Osteocyte (in vitro differentiated cells): ENCODE measurements at regions not wholly inside any gene's neighbourhood (a gene's known extent, or its start where the extent isn't known, plus 50 kb on each side); places are given as distances from the start of the nearest gene placed in this dataset.

Source experiments
- DNase-seq: peaks from one replicate; pipeline ENCODE4 v3.0.0; 2021; ENCODE audit warnings: mixed read lengths; ENCODE audit not compliant: unreplicated experiment; ENCODE audit errors: extremely low spot score
- H3K27ac Mint-ChIP-seq: one replicate; pipeline ENCODE4 v1.8.0; 2021; ENCODE audit warnings: mild to moderate bottlenecking, mixed read lengths; ENCODE audit not compliant: unreplicated experiment
- H3K27me3 Mint-ChIP-seq: one replicate; pipeline ENCODE4 v1.8.0; 2021; ENCODE audit warnings: mixed read lengths; ENCODE audit not compliant: unreplicated experiment
- H3K36me3 Mint-ChIP-seq: one replicate; pipeline ENCODE4 v1.8.0; 2021; ENCODE audit warnings: mixed read lengths; ENCODE audit not compliant: unreplicated experiment
- H3K4me1 Mint-ChIP-seq: one replicate; pipeline ENCODE4 v1.8.0; 2021; ENCODE audit warnings: mixed read lengths; ENCODE audit not compliant: unreplicated experiment
- H3K4me3 Mint-ChIP-seq: one replicate; pipeline ENCODE4 v1.8.0; 2021; ENCODE audit warnings: mild to moderate bottlenecking, moderate library complexity, mixed read lengths; ENCODE audit not compliant: unreplicated experiment
- H3K9me3 Mint-ChIP-seq: one replicate; pipeline ENCODE4 v1.8.0; 2021; ENCODE audit warnings: mixed read lengths; ENCODE audit not compliant: unreplicated experiment
- TF ChIP-seq, protein P1 (sequence below): fragments of 200-600 bp; sonication (generic); IDR thresholded peaks from 2 replicates; pipeline ENCODE4 v1.5.0; 2021; ENCODE audit warnings: antibody characterized with exemption, mild to moderate bottlenecking, moderate library complexity

DNA sequence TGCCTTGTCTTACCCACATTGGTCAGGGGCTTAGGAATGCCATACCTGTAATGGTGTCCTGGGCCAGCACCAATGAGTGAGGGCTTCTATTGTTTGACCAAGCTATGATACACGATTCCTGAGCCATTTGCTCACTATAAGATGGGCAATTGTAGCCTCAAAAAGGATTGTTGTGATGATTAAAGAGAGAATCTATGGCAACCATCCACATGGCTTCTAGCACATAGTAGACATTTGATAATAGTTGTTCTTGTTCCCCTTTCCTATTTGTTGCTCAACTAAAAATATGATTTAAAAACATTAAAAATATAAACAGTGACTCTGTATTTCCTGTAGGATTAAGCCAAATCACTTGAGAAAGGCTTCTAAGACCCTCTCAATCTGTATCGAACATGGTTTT lies 366.1 kb downstream of the PCNX1 start:
- H3K4me3 Mint-ChIP-seq: no peak overlapping the region
- no peaks in the 10 kb centered on the region for H3K36me3 Mint-ChIP-seq
- H3K9me3 Mint-ChIP-seq: no peaks in the 10 kb centered on the region
- DNase-seq: no peak
- H3K27ac Mint-ChIP-seq: no peak overlapping the region
- peaks cover 26% of the 10 kb centered on the region for H3K27me3 Mint-ChIP-seq
- TF ChIP-seq, protein P1, sequence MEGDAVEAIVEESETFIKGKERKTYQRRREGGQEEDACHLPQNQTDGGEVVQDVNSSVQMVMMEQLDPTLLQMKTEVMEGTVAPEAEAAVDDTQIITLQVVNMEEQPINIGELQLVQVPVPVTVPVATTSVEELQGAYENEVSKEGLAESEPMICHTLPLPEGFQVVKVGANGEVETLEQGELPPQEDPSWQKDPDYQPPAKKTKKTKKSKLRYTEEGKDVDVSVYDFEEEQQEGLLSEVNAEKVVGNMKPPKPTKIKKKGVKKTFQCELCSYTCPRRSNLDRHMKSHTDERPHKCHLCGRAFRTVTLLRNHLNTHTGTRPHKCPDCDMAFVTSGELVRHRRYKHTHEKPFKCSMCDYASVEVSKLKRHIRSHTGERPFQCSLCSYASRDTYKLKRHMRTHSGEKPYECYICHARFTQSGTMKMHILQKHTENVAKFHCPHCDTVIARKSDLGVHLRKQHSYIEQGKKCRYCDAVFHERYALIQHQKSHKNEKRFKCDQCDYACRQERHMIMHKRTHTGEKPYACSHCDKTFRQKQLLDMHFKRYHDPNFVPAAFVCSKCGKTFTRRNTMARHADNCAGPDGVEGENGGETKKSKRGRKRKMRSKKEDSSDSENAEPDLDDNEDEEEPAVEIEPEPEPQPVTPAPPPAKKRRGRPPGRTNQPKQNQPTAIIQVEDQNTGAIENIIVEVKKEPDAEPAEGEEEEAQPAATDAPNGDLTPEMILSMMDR: no peak
- no peaks in the 10 kb centered on the region for H3K4me1 Mint-ChIP-seq

DNA sequence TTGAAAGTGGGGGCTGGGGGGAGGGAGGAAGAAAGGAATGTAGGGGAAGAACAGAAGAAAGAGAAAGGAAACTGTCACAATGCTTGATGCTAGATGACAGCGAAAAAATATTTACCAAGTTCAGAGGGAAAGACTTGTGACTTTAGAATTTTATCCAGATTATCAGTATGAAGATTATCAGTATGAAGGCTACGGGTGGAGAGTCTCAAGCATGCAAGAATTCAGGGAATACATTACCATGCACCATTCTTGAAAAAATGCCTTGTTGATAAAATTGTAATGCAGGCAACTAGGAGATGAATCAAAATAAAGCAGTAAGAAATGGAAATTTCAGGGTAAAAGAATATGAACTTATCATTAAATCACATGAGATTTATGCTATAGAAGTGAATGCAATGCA lies 376.8 kb downstream of the PCNX1 start:
- H3K9me3 Mint-ChIP-seq: peaks cover 4% of the 10 kb centered on the region
- DNase-seq: no peak
- peaks cover 8% of the 10 kb centered on the region for H3K27me3 Mint-ChIP-seq
- no peak overlapping the region for H3K27ac Mint-ChIP-seq
- no peaks in the 10 kb centered on the region for H3K36me3 Mint-ChIP-seq
- TF ChIP-seq, protein P1: no peak
- H3K4me3 Mint-ChIP-seq: no peak overlapping the region
- H3K4me1 Mint-ChIP-seq: no peaks in the 10 kb centered on the region

DNA sequence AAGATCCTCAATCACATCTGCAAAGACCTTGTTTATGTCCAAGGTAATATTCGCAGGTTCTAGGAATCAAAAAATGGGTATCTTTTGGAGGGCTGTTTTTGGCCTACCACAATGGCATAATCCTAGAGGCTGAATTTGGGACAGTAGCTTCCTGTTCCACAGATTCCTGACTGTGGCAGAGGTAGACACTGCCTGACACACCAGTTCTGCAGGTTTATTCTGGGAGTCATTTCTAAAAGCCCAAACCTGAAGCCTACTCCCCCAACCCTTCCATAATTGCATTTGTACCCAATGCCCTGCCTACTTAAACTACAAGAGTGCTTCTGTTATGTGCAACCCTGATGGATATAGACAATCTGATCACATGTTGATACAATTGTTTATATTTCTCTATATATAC lies 378.9 kb downstream of the PCNX1 start:
- TF ChIP-seq, protein P1: no peak
- H3K27me3 Mint-ChIP-seq: peaks cover 8% of the 10 kb centered on the region

DNA sequence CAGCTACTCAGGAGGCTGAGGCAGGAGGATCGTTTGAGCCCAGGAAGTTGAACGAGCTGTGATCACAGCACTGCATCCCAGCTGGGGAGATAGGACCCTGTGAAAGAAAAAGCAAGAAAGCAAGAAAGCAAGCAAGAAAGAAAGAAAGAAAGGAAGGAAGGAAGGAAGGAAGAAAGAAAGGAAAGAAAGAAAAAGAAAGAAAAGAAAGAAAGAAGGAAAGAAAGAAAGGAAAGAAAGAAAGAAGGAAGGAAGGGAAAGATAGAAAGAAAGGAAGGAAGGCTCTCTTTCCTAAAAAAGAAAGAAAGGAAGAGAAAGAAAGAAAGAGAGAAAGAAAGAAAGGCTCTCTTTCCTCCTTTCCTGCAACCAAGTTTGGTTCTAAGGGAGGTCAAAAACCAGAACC lies 380.3 kb downstream of the PCNX1 start:
- H3K27me3 Mint-ChIP-seq: peaks cover 8% of the 10 kb centered on the region
- TF ChIP-seq, protein P1: no peak
- DNase-seq: no peak
- no peak overlapping the region for H3K27ac Mint-ChIP-seq
- H3K9me3 Mint-ChIP-seq: peaks cover 4% of the 10 kb centered on the region
- H3K36me3 Mint-ChIP-seq: no peaks in the 10 kb centered on the region
- H3K4me3 Mint-ChIP-seq: no peak overlapping the region
- peaks cover 3% of the 10 kb centered on the region for H3K4me1 Mint-ChIP-seq

More for the DNA sequence above, 378.9 kb downstream of the PCNX1 start:
- DNase-seq: no peak
- H3K4me3 Mint-ChIP-seq: no peak overlapping the region
- H3K9me3 Mint-ChIP-seq: peaks cover 4% of the 10 kb centered on the region
- H3K36me3 Mint-ChIP-seq: no peaks in the 10 kb centered on the region
- H3K4me1 Mint-ChIP-seq: peaks cover 3% of the 10 kb centered on the region
- no peak overlapping the region for H3K27ac Mint-ChIP-seq

DNA sequence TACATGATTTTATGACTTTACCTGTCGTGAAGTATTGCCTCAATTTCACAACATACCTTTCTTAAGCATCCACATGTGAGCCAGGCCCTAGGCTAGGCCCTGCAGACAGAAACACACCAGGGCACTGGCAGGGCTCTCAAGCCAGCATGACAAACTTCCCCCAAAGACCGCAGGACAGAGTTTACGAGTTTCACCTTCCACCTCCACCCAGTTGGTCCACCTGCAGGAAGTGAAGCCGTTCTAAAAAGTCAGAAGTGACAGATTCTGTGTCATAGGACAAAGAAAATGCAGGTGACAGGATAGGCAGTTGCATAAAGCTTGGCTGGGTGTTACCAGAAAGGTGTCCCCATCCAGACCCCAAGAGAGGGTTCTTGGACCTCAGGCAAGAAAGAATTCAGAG lies 382.3 kb downstream of the PCNX1 start:
- Mint-ChIP-seq H3K27ac (no peak overlapping the region), H3K4me1 (peaks cover 3% of the 10 kb centered on the region), H3K27me3 (peaks cover 11% of the 10 kb centered on the region), H3K9me3 (peaks cover 4% of the 10 kb centered on the region), H3K4me3 (no peak overlapping the region), H3K36me3 (no peaks in the 10 kb centered on the region)
- DNase-seq: no peak
- TF ChIP-seq, protein P1: no peak
